HG03064 (cell line): ENCODE measurements at regions not wholly inside any gene's neighbourhood (a gene's known extent, or its start where the extent isn't known, plus 50 kb on each side); places are given as distances from the start of the nearest gene placed in this dataset.

Source experiments
- ATAC-seq: cut with Tn5 transposase; IDR thresholded peaks from one replicate; pipeline ENCODE4 v1.9.1; 2021; ENCODE audit warnings: low read depth; ENCODE audit not compliant: unreplicated experiment

GRCh38 chr4:35760807-35761206, 483.5 kb downstream of the ARAP2 start:
- ATAC-seq = no peak

DNA sequence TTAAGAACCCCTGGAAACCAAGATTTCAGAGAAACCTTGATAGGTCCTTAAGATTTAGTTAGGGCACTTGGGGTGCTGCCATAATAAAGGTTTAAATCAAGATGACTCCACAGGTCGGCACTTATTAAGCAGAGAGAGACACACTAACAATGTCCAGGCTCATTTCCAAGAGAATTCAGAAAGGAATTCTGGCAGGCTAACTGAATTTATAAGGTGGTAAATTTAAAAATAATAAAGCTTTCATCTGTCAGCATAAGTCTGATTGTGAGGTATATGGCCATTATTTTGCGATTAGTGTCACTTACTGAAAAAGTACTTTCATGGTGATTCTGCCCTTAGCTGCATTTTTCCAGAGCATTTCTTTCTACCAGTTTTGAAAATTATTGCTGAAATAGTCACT, 472.7 kb downstream of the ARAP2 start:
- no peak for ATAC-seq

DNA sequence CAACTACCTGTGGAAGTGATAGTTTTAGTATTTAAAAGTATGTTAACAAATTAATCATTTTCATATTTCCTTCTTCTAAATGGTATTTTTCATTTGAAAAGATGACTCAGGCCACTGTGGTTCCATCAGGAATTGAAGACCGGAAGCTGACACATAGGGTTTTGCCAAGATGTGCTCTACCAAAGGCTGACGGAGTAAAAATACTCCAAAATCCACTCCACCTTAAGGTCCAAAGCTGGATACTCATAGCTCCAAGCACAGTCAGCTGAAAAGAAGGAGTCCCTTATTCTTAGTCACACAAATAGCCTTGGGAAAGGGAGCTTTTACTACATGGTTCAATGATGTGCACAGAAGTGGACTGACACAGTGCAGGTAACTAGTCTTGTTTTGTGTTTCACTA, 472.0 kb downstream of the ARAP2 start:
- ATAC-seq = no peak

DNA sequence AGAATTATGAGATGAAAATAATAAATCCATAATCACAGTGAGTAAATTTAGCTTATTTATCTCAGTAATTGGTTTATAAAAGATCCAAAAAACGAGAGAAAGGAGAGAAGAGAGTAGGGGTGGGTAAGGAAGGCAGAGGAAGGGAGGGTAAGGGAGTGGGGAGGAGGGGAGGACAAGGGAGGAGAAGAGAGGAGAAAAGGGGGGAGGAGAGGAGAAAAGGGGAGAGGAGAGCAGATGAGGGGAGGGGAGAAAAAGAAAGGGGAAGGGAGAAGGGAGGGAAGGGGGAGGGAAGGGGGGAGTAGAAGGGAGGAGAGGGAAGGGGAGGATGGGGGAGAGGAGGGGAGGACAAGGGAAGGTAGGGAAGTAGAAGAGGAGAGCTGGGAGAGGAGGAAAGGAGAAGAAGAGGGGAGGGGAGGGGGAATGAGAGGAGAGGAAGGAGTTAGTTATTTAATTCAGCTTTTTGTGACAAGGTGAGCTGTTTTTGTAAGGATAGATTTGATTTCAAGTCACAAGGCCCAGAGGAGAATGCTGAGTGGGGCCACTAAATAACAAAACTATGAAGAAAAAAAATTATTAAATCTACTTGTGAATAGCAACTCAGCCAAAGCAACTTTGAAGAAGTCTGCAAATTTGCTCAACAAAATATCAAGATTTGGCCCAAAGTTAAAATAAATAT, 454.3 kb downstream of the ARAP2 start:
- no peak for ATAC-seq

DNA sequence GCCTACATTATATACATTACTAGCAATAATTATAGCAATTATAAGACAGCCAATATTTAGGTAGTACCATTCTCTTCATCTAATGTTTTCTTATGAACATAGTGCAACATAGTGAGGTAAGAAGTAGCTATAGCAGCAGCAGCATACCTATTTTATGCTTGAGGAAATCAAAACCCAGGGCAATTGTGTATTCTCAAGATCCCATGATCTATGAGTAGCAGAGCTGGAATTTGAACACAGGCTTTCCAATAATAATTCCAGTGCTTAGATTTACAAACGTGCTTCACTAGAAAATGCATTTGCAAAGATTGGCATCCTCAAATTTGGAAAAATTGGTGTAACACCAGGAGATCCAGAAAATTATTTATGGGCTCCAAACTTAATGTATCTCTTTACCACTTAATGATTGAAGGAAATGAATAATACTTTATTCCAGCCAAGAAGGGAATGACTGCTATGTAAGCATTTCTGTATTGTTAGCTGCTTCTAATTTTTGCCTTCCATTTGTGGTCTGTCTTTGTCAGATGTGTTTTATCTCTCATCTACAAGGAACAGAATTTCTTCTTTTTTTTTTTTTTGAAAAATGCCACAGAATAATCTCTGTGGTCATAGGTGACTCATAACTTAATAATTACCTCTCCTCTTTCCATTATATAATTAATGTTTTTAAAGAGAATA, 451.1 kb downstream of the ARAP2 start:
- ATAC-seq = no peak

- ATAC-seq = no peak
Observed at GRCh38 chr4:35793766-35794165, 450.5 kb downstream of the ARAP2 start.

GRCh38 chr4:35800669-35801068, 443.6 kb downstream of the ARAP2 start:
- no peak for ATAC-seq

- ATAC-seq = no peak
Observed at GRCh38 chr4:35802644-35803043, 441.7 kb downstream of the ARAP2 start.

GRCh38 chr4:35818520-35818919, 425.8 kb downstream of the ARAP2 start:
- no peak for ATAC-seq

- no peak for ATAC-seq
Observed at GRCh38 chr4:35820003-35820402, 424.3 kb downstream of the ARAP2 start.

DNA sequence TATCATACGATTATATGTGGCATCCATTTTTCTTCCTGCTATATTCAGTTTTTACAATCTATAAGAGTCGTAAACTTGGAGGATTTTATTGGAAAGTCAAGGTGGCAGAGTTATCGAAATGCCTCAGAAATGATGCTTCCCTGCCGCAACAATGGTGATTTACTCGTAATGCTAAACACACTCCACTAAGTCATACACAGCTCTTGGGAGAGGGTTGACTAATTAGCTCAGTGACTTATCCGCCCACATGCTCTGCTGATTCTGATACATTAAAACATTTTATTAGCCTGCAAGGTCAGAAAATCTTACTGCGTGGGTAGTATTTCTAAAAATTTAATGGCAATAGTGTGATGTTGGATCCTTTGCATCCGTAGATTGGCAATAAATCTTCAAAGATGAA, 420.1 kb downstream of the ARAP2 start:
- no peak for ATAC-seq

- ATAC-seq = no peak
Observed at GRCh38 chr4:35835893-35836292, 408.4 kb downstream of the ARAP2 start.

DNA sequence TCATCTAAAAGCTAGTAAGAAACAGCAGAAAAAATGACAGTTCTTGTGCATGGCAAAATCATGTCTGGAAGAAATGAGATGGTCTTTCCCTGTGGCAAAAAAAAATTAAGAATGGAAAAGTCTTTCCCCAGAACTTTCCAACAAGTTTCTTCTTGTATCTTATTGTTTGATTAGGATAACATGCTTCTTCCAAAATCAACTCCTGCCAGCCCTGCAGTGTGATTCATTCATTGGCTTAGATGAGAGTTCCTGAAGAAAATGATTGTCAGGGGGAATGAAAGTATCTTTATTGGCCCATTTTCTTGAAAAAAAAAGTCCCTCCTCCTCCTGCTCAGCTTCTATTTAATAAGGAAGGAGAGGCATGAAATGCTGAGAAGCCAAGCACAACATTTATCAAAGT, 407.7 kb downstream of the ARAP2 start:
- no peak for ATAC-seq

- no peak for ATAC-seq
Observed at GRCh38 chr4:35867057-35867456, 377.3 kb downstream of the ARAP2 start.

DNA sequence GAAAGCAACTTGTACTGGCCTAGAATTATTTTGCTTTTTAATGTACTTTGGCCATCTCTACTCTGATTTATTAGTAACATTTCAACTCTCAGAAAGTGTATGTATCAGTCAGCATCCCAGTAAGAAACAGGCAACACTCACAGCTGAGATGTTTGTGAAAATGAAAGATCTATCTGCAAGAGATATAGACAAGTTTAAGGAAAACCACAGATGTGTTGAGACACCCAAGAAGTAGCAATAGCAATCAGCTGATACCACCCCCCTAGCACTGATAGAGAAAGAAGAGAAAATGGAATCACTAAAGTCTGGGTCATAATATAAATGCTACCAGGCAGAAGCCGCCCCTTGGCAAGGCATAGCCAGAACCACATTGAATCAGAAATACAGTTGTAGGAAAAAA, 372.0 kb downstream of the ARAP2 start:
- ATAC-seq = no peak

- ATAC-seq = no peak
Observed at GRCh38 chr4:35879479-35879878, 364.8 kb downstream of the ARAP2 start.

- no peak for ATAC-seq
Observed at GRCh38 chr4:35883108-35883507, 361.2 kb downstream of the ARAP2 start.

- no peak for ATAC-seq
Observed at GRCh38 chr4:35884714-35885480, 359.4 kb downstream of the ARAP2 start.

GRCh38 chr4:35897808-35898207, 346.5 kb downstream of the ARAP2 start:
- ATAC-seq = no peak

DNA sequence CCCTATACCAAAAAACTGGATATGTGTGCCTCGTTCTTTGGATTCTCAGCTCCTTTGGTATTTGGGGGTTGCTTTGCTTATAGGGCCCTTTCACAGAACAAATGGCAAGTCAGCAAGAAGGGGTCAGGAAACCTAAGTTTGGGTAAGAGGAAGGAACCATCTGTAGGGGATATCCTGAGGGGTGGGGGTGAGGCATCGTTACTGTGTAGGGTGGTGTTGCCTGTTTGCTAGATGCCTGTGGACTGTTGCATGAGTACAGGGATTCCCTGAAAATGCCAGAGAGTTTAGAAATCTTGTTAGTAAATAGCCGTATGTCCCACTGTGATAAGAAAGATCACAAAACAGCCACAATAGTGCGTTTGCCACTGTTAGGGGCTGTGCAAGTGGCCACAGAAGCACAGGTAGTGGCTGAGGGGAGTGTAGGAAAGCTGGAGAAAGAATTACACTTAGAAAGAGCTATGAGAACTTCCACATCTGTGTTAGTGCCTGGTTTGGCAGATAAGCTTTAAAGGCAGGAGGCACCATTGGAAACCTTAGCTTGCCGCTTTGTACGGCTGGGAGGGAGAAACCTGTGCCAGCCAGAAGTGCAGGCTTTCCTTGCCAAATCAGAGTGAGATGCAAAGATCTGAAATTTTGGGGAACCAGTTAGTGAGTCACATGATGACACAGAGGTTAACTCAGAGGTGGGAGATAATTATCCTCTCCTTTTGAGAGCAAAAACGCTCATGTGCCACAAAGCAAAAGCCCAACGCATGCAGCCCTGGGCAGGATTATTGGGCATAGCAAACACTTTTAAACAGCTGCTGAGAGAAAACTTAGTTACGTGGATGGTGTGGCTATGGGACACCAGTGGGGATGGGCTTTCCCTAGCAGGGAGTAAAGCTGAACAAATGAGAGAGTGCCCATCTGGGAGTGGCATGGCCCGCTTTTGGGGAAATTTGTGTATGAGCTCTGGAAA, 343.7 kb downstream of the ARAP2 start:
- no peak for ATAC-seq

DNA sequence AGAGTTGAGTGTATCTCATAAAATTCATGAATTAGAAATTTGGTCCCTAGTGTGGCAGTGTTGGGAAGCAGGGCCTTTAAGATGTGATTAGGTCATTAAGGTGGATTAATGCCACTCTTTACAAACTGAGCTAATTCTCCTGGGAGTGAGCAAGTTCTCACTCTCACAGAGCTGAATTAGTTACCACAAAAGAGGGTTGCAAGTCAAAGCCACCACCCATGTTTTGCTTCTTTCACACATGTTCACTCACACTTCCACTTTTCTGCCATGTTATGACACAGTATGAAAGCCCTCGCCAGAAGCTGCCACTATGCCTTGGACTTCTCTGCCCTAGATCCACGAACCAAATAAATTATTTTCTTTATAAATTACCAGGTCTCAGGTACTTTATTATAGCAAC, 332.1 kb downstream of the ARAP2 start:
- ATAC-seq = peak; percentile 92
